DMS 273 treated with DMSO at 0.1 percent for 48 hours (cell line): ENCODE measurements at regions not wholly inside any gene's neighbourhood (a gene's known extent, or its start where the extent isn't known, plus 50 kb on each side); places are given as distances from the start of the nearest gene placed in this dataset.

Experiments
- DNase-seq: peaks from one replicate; lab custom pipeline; 2025; lab: John Stamatoyannopoulos, UW

DNA sequence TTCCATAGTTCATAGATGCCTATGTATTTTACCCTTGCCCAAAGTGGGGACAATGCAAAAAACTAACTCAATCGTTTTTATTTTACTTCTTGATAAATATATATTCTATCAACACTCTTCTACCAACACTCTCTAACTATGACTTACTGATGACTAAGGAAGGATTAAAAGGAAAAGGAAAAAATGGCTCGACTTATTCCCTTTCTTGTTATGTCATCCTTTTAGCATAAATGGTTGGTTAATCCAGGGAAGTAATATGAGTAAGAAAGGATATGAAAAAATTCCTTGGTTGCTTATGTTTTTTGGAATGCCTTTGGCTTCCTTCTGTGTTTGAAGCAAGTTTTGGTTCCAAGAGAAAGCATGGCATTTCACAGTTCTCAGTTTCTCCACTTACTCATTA, 1087.1 kb downstream of the C4orf33 start:
- no peak for DNase-seq

DNA sequence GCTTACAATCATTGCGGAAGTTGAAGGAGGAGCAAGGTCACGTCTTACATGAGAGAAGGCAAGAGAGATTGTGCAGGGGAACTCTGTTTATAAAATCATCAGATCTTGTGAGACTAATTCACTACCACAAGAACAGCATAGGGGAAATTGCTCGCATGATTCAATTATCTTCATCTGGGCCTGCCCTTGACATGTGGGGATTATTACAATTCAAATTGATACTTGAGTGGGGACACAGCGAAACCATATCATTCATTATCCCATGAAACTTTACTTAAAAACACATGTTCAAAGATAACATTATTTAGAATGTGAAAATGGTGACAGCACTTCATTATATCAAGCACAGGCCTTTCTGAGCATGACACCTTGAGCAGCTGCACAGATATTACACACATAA, 1087.8 kb downstream of the C4orf33 start:
- no peak for DNase-seq

DNA sequence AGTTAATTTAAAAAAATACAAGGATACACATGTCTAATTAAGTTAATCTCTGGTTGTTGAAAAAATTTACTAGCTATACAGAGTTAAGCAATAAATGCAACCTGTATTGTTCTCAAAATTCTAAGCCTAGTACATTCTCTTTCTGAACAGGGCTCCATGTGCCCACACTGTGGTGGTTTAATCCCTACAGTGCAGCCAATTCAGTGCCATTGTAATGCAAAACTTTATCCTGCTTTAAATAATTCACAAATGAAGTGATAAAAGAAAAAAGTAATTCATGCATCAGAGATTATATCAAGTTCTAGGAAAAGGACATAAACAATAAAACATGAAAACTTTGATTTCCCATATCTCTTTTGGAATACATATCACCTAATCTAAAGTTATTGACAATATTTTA, 1089.2 kb downstream of the C4orf33 start:
- DNase-seq = no peak

DNA sequence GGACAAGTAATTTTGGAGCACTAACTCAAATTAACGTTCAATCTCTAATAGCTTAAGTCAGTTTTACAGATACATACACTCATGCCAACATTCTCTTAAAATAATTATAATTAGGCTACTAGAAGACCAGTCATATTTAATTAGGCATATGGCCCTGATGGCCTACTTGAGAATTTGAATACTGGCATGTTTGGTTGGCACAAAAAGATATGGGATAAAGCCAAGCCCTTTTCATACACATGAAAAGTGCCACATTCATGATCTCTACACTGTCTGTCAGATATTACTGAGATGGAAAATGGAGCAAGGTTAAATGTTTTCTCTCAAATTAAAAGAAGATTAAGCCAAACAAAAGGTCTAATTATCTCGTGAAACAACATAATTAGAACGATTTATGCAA, 1091.0 kb downstream of the C4orf33 start:
- no peak for DNase-seq

DNA sequence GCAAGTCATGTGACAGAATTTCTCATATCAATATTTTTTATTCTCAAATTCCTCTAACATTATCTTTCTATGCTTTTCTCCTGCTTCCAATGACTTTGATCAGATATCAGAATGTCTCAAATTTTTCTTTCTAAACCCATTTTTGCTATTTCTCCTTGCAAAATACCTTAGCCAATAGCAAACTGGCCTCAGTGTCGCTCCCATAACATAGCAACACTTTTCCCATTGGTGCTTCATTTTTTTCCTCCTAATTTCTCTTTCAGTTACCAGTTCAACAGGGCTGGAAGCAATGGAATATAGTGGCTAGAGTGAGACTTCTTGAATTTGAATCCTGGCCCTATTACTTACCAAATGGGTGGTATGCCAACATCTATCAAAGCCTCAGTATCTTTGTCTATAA, 1091.6 kb downstream of the C4orf33 start:
- DNase-seq = no peak

DNA sequence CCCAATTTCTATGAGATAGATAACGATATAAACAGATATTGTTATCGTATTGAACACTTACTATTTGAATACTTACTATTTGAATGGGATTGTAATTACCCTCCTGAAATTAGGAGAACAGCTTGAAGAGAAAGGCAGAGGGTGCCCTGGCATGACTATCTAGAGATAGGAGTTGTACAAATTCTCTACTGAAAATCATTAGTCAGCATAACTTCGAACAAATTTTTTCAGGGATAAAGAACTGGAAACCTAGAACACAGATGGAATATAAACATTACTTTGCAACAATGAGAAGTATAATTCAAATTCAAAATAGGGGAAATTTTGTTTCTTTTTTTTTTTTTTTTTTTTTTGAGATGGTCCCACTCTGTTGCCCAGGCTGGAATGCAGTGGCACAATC, 1096.8 kb downstream of the C4orf33 start:
- DNase-seq = no peak

DNA sequence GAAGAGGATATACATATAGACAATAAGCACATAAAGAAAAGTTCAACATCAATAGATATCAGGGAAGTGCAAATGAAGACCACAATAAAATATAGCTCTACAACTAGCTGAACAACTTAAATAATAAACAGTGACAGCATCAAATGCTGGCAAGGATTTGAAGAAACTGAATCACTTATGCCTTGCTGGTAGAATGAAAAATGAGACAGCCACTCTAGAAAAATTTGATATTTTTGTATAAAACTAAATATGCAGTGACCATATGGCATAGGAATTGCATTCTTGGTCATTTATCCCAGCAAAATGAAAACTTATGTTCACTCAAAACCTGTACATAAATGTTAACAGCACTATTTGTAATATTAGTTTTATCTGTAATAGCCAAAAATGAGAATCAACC, 1102.0 kb downstream of the C4orf33 start:
- DNase-seq = no peak

DNA sequence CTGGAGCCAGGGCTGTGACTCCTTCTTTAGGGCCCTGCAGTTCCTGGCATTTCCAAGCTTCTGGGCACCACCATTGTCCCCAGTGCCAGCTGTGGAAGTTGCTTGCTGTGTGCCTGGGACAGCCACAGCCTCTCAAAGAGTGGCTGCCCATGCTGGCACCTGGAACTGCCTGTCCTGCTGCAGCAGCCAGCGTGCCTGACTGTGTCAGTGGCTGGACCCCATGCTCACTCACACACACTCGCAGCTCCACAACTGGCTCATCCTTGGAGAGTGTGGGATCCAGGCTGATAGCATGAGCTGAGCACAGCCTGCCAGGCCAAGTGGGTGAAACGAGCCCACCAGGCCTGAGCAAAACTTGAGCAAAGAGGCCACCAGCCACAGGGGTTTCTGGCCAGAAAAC, 1107.6 kb downstream of the C4orf33 start:
- DNase-seq = no peak

DNA sequence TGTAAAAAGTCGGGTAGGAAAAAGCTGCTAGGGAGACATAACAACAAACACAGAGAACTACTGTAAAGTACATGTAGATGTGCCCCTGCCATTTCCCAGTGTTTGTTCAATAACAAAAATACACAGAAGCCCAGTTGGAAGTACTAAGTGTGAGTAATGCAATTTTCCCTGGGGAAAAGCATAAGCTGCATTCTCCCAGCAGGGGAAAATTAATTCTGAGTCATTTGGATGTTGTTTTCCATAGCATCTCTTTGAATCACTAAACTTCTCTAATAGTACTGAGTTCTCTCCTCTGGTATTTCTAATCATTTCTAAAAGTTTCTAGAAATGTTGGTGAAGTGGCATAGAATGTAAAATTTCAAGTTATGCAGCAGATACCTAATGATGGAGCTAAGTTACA, 1114.9 kb downstream of the C4orf33 start:
- DNase-seq = no peak

DNA sequence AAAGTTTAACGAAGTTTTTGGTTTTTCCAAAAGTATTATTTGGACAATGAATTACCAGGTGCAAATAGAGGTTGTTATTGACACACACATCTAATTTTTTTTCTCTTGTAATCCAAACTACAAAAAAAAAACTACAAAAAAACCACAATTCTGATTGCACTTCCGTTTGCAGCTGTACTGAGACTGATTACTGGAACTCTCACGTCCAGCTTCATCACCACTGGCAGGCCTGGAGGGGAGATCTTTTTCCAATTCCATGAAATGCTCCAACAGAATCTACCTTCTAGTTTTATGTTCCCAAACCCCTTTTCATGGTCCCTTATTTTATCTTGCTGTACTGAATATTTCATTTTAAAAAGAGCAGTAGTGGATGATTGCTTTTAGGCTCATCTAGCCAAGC, 1118.3 kb downstream of the C4orf33 start:
- no peak for DNase-seq

DNA sequence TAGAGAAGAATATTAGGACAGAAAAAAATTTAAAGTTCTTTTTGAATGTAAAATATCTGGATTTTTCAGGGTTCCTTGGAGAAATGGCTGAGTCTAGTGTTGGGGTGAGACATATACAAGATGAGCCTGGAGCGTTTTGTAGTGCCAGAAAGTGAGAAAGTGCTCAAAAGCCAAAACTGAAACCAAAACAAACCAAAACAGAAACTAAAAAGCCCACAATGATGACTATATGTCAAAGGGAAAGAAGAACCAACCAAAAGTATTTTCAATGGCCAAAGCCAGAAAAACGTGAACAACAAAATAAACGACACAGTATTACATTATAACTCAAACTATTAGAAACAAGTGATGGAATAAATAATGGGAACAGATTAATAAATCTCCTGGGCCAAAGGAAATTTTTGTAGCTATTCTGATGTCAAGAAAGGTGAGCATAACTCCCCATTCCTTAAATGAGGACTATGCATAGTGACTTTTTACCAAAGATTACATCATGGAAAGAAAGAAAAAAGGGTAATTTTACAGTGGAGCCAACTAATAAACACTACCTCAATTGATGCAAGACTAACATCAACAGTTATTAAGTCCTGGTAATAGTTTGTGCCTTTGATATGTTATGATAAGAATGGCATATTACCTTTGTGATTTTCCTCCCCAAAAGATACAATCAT, 1137.6 kb downstream of the C4orf33 start:
- DNase-seq = no peak

DNA sequence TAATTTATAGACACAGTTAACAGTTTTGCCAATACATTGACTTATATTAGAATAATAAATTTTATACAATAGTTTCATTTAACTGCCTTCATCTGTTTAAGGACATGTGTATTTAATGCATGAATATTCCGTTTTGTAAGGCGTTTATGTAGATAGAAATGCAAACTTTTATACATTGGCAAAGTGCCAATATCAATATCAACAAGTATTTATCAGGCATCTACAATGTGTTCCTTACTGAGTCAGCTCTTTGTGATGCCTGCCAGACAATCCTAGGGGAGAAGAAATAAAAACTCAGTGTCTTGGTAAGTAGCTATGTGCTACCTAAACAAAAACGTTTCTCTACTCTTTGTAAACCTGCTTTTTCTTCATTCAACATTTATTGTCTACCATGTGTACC, 1142.2 kb downstream of the C4orf33 start:
- no peak for DNase-seq

DNA sequence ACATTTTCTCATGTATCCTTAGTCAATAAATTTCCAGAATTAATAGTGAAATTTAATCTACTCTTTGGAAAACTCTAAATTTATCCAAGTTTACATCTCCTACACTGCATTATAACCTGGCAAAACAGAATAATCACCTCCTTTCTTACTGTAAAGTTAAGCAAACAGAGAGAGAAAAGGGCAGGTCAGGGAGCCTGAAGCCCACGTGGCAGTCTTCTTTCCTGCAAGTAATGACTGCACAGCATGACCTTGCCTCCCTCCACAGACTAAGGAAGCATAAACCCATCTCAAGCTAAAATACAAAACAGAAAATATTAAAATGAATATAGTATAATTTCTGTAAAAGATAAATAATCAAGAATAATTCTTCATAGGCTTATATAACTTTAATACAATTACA, 1153.0 kb downstream of the C4orf33 start:
- no peak for DNase-seq

DNA sequence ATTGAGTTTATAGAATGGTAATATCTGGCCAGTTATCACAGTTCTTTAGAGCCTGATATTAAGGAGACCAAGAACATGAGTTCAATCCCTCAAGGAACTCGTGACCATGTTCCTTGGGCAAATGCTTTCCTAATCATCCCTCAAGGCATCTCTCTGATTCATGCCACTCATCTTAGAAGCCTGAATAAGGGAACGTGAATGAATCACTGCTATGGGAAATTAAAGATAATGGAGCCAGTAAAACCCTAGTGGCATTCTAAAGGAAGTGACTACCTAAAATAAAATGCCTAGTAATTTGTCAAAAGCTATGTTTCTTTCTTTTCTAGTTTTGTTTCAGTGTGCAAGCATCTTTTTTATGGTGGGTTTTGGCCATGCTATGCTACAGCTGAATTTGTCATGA, 1161.3 kb downstream of the C4orf33 start:
- no peak for DNase-seq

DNA sequence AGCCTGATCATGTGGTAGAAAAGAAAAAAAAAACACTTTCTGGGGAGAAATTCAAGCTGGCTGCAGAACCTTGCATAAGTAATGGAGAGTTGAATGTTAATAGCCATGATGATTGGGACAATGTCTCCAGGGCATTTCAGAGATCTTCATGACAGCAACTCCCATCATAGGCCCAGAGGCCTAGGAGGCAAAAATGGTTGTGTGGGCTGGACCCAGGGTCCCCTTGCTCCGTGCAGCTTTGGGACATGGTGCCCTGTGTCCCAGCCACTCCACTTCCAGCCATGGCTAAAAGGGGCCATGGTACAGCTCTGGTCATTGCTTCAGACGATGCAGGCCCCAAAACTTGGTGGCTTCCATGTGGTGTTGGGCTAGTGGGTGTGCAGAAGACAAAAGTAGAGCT, 1170.9 kb downstream of the C4orf33 start:
- DNase-seq = no peak

DNA sequence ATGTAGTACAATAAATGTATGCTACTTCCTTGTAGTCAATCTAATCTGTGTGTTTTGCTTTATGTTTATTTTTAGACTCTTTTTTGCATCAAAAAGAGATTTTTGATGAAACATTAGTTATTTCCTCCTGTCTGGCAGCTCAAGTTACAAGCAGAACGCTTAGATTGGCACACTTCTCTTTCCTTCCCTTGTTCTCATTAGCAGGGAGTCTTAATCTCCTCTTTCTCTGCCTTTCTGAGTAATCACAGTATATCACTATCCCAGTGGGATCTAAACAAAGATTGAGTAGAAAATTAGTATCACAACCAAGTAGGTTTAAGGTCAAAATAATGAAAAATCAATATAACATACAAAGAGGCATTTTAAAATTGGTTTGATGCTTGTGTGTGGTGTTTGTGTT, 1192.6 kb downstream of the C4orf33 start:
- no peak for DNase-seq

DNA sequence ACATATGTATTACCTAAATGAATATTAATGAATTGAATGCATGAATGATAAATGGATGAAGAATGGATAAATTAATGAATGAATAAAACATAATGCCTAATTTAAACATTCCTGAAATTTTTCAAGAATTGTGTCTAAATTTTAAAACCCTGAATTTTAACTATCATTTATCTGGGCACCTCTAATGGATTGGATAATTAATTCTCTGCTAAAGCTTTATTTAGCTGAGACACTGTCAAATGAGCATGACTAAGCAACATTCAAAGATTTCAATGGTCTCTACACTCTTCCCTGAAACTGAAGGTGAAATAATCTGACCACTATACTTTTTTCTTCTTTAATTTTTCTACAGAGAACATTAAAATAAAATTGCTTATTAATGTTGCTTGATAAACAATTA, 1197.7 kb downstream of the C4orf33 start:
- no peak for DNase-seq

DNA sequence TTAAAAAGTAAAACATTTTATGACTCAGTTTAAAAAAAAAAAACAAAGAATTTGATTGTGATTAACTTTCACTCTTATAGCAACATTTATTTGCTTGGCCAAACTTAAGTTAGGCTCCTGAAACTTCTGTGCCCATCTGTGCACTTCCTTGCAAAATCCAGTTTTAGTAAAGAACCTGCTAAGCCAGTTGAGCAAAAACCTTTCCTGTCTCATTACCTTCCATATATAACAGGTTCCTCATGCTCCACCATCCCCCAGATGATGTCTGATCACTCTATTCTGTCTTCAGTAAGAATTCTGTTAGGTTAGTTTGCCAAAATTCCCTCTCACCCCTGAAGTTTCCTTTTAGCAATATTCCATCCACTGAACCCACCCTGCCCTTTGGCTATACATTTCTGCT, 1200.5 kb downstream of the C4orf33 start:
- DNase-seq = no peak

DNA sequence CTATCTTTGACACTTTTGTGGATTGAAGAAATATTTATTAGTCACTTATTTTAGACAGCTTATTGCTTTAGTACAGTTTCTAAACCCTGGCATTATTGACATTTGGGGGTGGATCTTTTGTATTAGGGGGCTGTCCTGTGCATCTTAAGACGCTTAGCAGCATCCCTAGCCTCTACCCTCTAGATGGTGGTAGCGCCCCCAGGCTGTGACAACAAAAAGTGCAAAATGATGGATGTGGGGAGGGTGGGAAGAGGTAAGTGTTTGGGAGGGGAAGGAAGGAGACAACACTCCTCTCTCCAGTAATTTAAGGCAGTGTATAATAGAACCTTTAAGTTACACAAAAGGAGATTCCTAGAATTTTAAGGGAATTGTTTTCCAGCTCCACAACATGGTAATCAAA, 1210.6 kb downstream of the C4orf33 start:
- no peak for DNase-seq

DNA sequence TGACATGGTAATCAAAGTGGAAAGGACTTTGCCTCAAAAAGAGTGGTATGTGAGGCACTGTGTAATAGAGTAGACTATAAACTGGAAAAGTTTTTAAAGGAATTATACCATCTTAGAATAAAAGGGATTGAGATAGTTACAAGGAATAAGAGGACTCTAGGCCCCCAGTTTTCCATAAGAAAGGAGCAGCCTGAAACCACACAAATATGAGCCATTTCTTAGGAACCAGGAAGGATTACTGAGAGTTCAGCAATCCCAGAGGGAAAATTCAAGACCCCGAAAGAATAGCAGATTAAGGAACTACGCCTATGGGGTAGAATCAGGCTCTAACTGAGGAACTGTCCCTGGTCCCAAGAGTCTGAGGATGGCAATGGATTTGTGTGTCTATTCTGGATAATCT, 1213.3 kb downstream of the C4orf33 start:
- DNase-seq = no peak

DNA sequence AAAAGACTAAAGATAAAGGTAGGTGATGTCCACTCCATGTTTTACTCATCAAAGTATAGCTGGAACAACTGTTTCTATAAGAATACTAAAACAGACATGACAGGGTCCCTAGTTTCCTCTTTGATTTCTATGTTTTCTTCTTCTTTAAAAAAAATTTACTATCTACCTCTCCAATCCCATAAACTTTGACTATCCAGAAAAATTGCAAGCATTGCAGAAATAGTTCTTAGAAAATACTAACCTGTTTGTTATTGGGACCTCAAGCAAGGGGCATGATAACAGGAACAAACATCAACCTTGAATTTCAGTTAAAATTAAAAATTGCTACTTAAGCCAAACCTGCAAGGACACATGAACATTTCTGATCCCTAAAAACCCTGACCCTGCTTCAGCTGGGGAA, 1226.5 kb downstream of the C4orf33 start:
- no peak for DNase-seq

DNA sequence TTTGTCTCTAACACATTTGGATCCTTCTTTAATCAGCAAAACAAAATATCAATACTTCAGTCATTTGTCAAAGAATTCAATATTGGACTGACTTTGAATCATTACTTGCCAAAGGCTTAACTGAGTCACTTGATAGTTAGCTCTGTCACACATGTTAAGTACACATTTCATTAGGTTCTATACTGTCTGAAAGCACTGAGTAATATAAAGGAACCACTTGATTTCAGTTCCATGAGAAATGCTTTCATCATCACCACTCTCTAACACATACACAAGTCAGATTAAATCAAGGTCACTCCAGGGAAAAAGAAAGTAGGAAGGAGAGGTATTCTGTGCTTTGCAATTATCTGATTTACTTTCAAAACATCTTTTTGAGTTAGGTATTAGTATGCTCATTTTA, 1233.1 kb downstream of the C4orf33 start:
- no peak for DNase-seq

DNA sequence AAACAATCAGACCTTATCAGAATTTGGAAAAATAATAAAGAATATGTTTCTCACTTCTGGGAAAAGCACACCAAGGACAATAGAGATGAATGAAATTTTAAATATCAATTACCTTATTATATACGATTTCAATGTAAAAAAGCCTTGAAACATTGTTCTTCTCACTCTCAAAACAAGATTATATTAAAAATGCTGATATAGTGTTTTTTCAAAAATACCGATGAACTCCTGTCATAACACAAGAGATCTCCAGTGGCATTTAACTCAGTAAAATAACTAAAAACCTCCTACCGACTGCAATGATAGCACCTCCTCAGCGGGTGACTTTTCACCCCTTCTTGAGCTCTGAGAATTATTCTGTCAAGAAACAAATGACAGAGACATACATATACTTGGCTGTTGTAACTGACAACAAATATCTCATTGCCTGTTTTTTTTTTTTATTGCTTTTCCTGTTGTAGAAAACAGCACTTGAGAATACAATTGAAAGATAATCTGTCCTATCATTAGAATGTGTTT, 1237.3 kb downstream of the C4orf33 start:
- no peak for DNase-seq

DNA sequence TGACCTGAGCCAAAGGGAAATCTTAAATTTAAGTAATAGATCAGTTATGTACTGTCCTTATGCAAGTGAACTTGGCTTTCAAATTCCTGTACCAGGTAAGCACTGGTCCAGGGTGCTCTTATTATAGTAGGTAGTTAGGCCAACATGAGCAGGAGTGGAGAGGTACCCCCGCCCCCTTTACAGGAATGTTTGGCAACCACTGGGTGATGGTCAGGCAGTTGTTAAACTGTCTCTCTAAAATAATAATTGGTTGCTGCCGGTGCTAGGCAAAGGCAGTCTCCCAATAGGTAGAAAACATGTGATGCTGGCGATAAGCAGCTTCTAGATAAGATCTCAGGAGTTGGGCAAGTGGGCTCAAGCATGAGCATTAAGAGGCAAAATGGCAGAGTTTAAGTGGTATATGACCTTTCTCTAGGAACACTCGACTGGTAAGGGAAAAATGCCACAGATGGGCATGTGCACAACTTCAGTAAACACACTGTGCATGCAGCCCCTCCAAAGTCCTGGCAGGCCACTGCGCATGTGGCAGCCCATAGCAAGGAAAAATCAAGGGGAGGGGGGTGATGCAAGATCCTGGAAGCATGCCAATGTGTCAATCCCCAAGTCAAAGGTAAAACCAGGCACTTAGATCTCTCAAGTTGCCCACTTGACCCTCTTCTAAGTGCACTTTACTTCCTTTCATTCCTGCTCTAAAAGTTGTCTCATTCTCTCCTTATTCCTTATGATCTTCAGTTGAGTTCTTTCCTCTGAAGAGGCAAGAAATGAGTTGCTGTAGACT, 1239.7 kb downstream of the C4orf33 start:
- DNase-seq = no peak
